Osteocyte (in vitro differentiated cells): ENCODE measurements at regions not wholly inside any gene's neighbourhood (a gene's known extent, or its start where the extent isn't known, plus 50 kb on each side); places are given as distances from the start of the nearest gene placed in this dataset.

Experiments
- DNase-seq: peaks from one replicate; pipeline ENCODE4 v3.0.0; 2021; ENCODE audit warnings: mixed read lengths; ENCODE audit not compliant: unreplicated experiment; ENCODE audit errors: extremely low spot score
- H3K27ac Mint-ChIP-seq: one replicate; pipeline ENCODE4 v1.8.0; 2021; ENCODE audit warnings: mild to moderate bottlenecking, mixed read lengths; ENCODE audit not compliant: unreplicated experiment
- H3K27me3 Mint-ChIP-seq: one replicate; pipeline ENCODE4 v1.8.0; 2021; ENCODE audit warnings: mixed read lengths; ENCODE audit not compliant: unreplicated experiment
- H3K36me3 Mint-ChIP-seq: one replicate; pipeline ENCODE4 v1.8.0; 2021; ENCODE audit warnings: mixed read lengths; ENCODE audit not compliant: unreplicated experiment
- H3K4me1 Mint-ChIP-seq: one replicate; pipeline ENCODE4 v1.8.0; 2021; ENCODE audit warnings: mixed read lengths; ENCODE audit not compliant: unreplicated experiment
- H3K4me3 Mint-ChIP-seq: one replicate; pipeline ENCODE4 v1.8.0; 2021; ENCODE audit warnings: mild to moderate bottlenecking, moderate library complexity, mixed read lengths; ENCODE audit not compliant: unreplicated experiment
- H3K9me3 Mint-ChIP-seq: one replicate; pipeline ENCODE4 v1.8.0; 2021; ENCODE audit warnings: mixed read lengths; ENCODE audit not compliant: unreplicated experiment
- TF ChIP-seq, protein P1 (sequence below): fragments of 200-600 bp; sonication (generic); IDR thresholded peaks from 2 replicates; pipeline ENCODE4 v1.5.0; 2021; ENCODE audit warnings: antibody characterized with exemption, mild to moderate bottlenecking, moderate library complexity

DNA sequence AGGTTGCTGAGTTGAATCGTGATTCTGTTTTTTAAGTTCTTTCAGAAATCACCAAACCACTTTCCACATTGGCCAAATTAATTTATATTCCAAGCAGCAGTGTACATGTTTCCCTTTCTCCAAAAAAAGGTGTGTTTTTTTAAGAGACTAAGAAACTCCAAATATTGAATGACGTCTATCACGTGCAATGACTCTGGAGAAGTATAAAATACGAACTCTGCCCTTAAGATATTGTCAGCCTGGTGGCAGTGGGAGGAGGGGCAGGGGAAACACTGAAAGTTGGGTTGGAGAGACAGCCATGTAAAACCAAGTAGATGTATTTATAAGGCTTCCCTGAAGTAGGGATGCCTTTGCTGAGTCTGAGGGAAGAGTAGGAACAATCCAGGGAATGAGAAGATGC lies 50.1 kb upstream of the DHRS4 start:
- H3K27me3 Mint-ChIP-seq = peaks cover 45% of the 10 kb centered on the region
- H3K4me3 Mint-ChIP-seq = no peak overlapping the region
- H3K36me3 Mint-ChIP-seq = no peaks in the 10 kb centered on the region
- DNase-seq = no peak
- no peak overlapping the region for H3K27ac Mint-ChIP-seq
- no peaks in the 10 kb centered on the region for H3K9me3 Mint-ChIP-seq
- no peaks in the 10 kb centered on the region for H3K4me1 Mint-ChIP-seq
- TF ChIP-seq, protein P1, sequence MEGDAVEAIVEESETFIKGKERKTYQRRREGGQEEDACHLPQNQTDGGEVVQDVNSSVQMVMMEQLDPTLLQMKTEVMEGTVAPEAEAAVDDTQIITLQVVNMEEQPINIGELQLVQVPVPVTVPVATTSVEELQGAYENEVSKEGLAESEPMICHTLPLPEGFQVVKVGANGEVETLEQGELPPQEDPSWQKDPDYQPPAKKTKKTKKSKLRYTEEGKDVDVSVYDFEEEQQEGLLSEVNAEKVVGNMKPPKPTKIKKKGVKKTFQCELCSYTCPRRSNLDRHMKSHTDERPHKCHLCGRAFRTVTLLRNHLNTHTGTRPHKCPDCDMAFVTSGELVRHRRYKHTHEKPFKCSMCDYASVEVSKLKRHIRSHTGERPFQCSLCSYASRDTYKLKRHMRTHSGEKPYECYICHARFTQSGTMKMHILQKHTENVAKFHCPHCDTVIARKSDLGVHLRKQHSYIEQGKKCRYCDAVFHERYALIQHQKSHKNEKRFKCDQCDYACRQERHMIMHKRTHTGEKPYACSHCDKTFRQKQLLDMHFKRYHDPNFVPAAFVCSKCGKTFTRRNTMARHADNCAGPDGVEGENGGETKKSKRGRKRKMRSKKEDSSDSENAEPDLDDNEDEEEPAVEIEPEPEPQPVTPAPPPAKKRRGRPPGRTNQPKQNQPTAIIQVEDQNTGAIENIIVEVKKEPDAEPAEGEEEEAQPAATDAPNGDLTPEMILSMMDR = no peak
